Upper lobe of right lung (tissue), 1 donor: ENCODE measurements at regions not wholly inside any gene's neighbourhood (a gene's known extent, or its start where the extent isn't known, plus 50 kb on each side); places are given as distances from the start of the nearest gene placed in this dataset.

ENCODE experiments used
- ATAC-seq: fragments of 200-7000 bp; cut with Tn5 transposase; one replicate; pipeline ENCODE4 v1.9.1; 2020; ENCODE audit warnings: mild to moderate bottlenecking, moderate library complexity
- DNase-seq: peaks from one replicate; pipeline ENCODE4 v3.0.0-alpha.2; 2020
- H3K27ac ChIP-seq: fragments of 200-600 bp; one replicate; pipeline ENCODE4 v1.8.0; 2022
- H3K27me3 ChIP-seq: fragments of 200-600 bp; one replicate; pipeline ENCODE4 v1.8.0; 2022; ENCODE audit warnings: mild to moderate bottlenecking
- H3K36me3 ChIP-seq: fragments of 200-600 bp; one replicate; pipeline ENCODE4 v1.8.0; 2022
- H3K4me1 ChIP-seq: fragments of 200-600 bp; one replicate; pipeline ENCODE4 v1.8.0; 2022
- H3K4me3 ChIP-seq: fragments of 200-600 bp; one replicate; pipeline ENCODE4 v1.8.0; 2022; ENCODE audit warnings: mild to moderate bottlenecking
- H3K9me3 ChIP-seq: fragments of 200-600 bp; one replicate; pipeline ENCODE4 v1.8.0; 2022
- intact Hi-C: fragments of 100-400 bp; cut with DNase I; formaldehyde crosslinking; loops from one replicate; pipeline ENCODE4 v1.11.0; 2022
- TF ChIP-seq, protein P1 (sequence below): fragments of 200-600 bp; IDR thresholded peaks from one replicate; pipeline ENCODE4 v1.8.0; 2022; ENCODE audit warnings: antibody characterized with exemption
- donor health status: DM: no; HTN: yes; CAD: no; lungs with severe emphysema.

DNA sequence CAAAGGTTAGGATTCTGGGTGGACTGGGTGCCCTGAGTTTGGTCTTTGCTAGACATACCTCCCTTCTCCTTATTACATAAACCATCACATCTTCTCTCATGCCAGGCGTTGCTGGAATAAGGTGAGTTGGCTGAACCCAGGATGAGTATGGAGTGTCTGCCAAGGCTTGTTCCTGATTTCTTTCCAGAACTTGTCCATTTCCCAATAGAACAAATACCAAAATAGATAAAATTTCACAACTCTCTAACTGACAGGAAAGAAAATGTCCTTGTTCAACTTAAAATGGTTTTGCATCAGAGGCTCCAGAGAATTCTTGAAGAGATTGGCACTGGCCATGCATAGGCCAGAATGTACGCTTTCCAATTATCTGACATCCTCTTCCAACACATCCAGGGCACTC is 291.9 kb downstream of the IGSF11 start:
- H3K4me3 ChIP-seq: no peak overlapping the region
- intact Hi-C loops: no loop called here
- no peak for DNase-seq
- no peaks in the 10 kb centered on the region for H3K9me3 ChIP-seq
- TF ChIP-seq, protein P1, sequence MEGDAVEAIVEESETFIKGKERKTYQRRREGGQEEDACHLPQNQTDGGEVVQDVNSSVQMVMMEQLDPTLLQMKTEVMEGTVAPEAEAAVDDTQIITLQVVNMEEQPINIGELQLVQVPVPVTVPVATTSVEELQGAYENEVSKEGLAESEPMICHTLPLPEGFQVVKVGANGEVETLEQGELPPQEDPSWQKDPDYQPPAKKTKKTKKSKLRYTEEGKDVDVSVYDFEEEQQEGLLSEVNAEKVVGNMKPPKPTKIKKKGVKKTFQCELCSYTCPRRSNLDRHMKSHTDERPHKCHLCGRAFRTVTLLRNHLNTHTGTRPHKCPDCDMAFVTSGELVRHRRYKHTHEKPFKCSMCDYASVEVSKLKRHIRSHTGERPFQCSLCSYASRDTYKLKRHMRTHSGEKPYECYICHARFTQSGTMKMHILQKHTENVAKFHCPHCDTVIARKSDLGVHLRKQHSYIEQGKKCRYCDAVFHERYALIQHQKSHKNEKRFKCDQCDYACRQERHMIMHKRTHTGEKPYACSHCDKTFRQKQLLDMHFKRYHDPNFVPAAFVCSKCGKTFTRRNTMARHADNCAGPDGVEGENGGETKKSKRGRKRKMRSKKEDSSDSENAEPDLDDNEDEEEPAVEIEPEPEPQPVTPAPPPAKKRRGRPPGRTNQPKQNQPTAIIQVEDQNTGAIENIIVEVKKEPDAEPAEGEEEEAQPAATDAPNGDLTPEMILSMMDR: no peak
- no peaks in the 10 kb centered on the region for H3K27me3 ChIP-seq
- no peak for ATAC-seq
- H3K27ac ChIP-seq: no peak overlapping the region
- no peaks in the 10 kb centered on the region for H3K36me3 ChIP-seq
- no peaks in the 10 kb centered on the region for H3K4me1 ChIP-seq

DNA sequence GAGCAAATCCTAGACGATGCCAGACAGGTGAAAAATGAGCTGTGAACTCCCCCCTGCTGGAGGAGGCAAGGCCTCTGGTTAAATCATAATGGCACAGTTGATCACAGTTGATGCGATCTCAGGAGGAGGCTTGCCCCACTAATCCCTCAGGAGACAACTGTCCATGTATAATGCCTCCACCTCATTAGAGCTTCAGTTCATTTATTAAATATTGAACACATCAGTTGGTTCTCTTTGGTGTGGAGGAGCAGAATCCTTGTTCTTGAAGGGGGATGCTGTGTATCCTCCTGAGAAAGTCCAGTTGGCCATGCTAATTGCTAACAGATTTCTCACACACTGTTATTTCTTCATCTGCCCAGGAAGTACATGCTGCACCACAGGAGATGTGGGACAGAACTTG is 290.5 kb downstream of the IGSF11 start:
- Histone ChIP-seq H3K36me3 (no peaks in the 10 kb centered on the region), H3K4me1 (no peaks in the 10 kb centered on the region), H3K27ac (no peak overlapping the region), H3K4me3 (no peak overlapping the region), H3K27me3 (no peaks in the 10 kb centered on the region), H3K9me3 (no peaks in the 10 kb centered on the region)
- DNase-seq (no peak), ATAC-seq (no peak)
- TF ChIP-seq, protein P1: no peak
- intact Hi-C loops: no loop called here

DNA sequence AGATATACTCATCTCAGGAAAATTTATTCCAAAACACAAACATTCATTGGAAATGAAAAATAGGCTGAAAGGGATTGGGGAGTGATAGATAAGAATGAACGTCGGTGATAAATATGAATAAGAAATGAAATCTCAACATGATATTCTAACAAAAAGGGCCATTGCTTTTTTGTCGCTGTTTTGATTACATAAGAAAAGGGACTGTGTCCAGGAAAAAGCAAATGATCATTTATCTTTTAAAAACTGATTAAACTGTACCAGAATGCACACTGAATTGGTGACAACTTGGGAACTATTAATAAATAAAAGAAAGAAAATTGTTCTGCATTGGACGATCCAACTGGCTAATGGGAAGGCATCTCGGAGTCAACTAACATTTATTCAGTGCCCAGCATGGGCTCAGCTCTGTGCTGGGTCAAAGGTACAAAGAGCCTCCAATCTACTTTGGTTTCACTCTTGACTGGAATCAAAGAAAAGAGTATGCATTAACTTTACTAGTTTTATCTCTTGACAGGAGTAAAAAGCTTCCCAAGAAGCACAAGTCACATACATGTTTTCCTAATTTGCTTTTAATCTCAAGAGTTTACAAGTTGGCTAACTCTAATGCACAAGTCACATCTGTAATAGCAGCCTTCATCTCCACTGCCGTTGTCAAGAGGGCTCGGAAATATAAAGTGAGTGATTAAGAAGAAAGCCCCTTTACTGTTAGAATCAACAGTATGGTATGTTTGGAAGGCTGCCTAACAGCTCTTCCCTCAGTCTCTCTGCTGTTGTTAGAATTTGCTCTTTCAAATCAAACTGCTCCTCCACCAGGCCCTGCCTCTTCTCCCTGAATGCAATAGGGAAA is 280.0 kb downstream of the IGSF11 start:
- no peaks in the 10 kb centered on the region for H3K27me3 ChIP-seq
- H3K36me3 ChIP-seq: no peaks in the 10 kb centered on the region
- DNase-seq: no peak
- no peak overlapping the region for H3K27ac ChIP-seq
- no peaks in the 10 kb centered on the region for H3K9me3 ChIP-seq
- no peak for ATAC-seq
- TF ChIP-seq, protein P1: no peak
- no peak overlapping the region for H3K4me3 ChIP-seq
- intact Hi-C loops: no loop called here
- H3K4me1 ChIP-seq: peaks cover 4% of the 10 kb centered on the region

DNA sequence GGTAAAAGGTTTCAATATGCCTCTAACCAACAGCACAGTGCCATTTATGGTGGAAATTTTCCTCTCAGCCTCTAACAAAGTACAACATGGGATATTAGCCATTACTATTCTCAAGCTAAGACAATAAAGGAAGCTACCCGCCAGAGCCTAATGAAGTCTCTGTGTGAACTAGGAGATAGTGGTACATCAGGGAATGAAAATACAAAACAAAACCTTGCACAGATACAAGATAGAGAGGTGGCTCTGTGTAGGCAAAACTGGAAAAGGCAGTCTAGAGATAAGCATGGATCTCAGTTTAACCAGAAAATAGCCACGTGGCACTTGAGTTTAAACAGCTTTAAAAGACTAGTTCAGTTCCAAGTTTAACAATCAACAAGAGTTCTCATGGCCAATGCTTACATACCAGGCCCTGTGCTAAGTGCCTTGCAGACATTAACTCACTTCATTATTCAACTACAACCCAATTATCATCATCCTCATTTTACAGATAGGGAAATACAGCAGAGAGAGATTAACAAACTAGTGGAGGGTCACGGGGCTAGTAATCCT is 279.3 kb downstream of the IGSF11 start:
- Histone ChIP-seq H3K27me3 (no peaks in the 10 kb centered on the region), H3K36me3 (no peaks in the 10 kb centered on the region), H3K4me3 (no peak overlapping the region), H3K9me3 (no peaks in the 10 kb centered on the region), H3K27ac (no peak overlapping the region), H3K4me1 (peaks cover 4% of the 10 kb centered on the region)
- TF ChIP-seq, protein P1: no peak
- intact Hi-C loops: no loop called here
- ATAC-seq: no peak
- DNase-seq: no peak

DNA sequence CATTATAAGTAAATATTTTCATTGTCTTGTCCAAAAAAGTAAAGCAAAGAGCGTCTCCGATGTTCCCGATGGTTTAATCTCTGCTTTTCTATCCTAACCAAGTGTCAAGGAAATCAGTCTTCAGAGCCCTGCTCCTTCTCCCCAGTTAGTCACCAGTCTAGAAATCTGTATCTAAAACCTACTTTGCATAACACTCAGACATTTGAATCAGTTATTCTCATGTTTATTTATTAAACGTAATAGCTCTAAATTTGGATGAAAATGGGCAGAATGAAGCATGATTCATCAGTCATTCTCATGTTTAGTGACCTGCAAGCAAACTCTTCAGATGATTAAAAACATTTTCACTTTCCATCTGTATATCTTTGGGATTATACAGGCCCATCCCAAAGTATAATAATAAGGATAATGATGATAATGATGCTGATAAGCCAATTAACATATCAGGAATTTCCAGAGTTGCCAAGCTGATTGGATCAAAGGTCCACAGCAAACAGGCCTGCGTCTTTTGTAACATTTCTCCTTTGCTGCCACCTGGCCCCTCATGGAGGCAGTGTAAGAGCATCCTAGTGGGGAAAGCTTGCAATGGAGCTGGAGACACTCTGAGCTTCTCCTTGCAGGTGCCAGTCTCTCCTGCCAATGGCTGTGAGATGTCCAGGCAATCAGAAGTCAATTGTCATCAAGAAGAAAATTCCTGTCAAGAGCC is 273.9 kb downstream of the IGSF11 start:
- H3K27ac ChIP-seq: no peak overlapping the region
- no peaks in the 10 kb centered on the region for H3K27me3 ChIP-seq
- no peaks in the 10 kb centered on the region for H3K9me3 ChIP-seq
- TF ChIP-seq, protein P1: no peak
- intact Hi-C loops: no loop called here
- H3K36me3 ChIP-seq: no peaks in the 10 kb centered on the region
- H3K4me3 ChIP-seq: no peak overlapping the region
- ATAC-seq (no peak), DNase-seq (no peak)
- H3K4me1 ChIP-seq: no peaks in the 10 kb centered on the region
